HUES48 (cell line): ENCODE measurements at regions not wholly inside any gene's neighbourhood (a gene's known extent, or its start where the extent isn't known, plus 50 kb on each side); places are given as distances from the start of the nearest gene placed in this dataset.
"Not testable (repeated sequence)": the region's sequence is repeated elsewhere in the genome, so short reads cannot be mapped to it uniquely, and the experiment has no call there.

Experiments used
- H3K27ac ChIP-seq: one replicate; pipeline ENCODE4 v1.7.0; 2013; ENCODE audit warnings: low read depth, low read length, inconsistent platforms
- H3K27me3 ChIP-seq: 2 replicates; pipeline ENCODE4 v1.6.1; 2013; ENCODE audit warnings: mild to moderate bottlenecking, low read length; ENCODE audit not compliant: control insufficient read depth, insufficient read depth
- H3K36me3 ChIP-seq: 2 replicates; pipeline ENCODE4 v1.6.1; 2013; ENCODE audit warnings: low read length; ENCODE audit not compliant: control insufficient read depth, insufficient read depth
- H3K4me1 ChIP-seq: 2 replicates; pipeline ENCODE4 v1.6.1; 2013; ENCODE audit warnings: mild to moderate bottlenecking, low read length; ENCODE audit not compliant: control insufficient read depth, insufficient read depth
- H3K4me3 ChIP-seq: 2 replicates; pipeline ENCODE4 v1.5.1; 2013; ENCODE audit warnings: mild to moderate bottlenecking, low read depth, low read length
- H3K9ac ChIP-seq: 2 replicates; pipeline ENCODE4 v1.6.1; 2013; ENCODE audit warnings: mild to moderate bottlenecking, low read depth, low read length, moderate library complexity
- H3K9me3 ChIP-seq: 2 replicates; pipeline ENCODE4 v1.6.1; 2013; ENCODE audit warnings: low read length; ENCODE audit not compliant: control insufficient read depth, insufficient read depth

DNA sequence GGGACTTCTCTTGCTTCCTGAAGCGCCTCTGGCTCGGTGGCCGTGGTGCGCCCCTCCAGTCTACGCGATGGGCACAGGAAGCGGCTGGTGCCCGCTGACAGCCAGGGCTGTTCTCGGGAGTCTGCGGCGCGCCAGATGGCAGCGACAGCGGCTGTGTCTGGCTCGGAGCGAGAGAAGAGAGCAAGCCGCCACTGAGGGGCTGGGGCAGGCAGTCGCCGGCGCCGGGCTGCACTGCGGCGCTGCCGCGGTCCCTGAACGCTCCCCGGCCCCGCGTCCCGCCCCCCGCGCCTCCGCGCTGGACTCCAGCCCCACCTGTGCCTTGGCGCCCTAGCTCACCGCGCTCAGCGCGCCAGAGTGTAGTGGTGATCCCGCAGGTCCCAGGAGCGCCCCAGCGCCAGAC lies 2994.6 kb downstream of the RPIA start:
- not testable (repeated sequence) for H3K36me3 ChIP-seq, H3K27ac ChIP-seq, H3K27me3 ChIP-seq, H3K4me3 ChIP-seq, H3K9me3 ChIP-seq, H3K4me1 ChIP-seq, H3K9ac ChIP-seq
